ENCODE measurements at regions not wholly inside any gene's neighbourhood (a gene's known extent, or its start where the extent isn't known, plus 50 kb on each side); places are given as distances from the start of the nearest gene placed in this dataset.
"Not testable (repeated sequence)": the region's sequence is repeated elsewhere in the genome, so short reads cannot be mapped to it uniquely, and the experiment has no call there.

GRCh38 chr12:59079002-59079401 lies 158.7 kb upstream of the LRIG3 start:
- DNase-seq = no peak

GRCh38 chr12:59077575-59078426 lies 157.5 kb upstream of the LRIG3 start:
- DNase-seq = no peak

GRCh38 chr12:59077153-59077552 lies 156.8 kb upstream of the LRIG3 start:
- DNase-seq = no peak

GRCh38 chr12:59076622-59077021 lies 156.3 kb upstream of the LRIG3 start:
- DNase-seq = no peak

DNA sequence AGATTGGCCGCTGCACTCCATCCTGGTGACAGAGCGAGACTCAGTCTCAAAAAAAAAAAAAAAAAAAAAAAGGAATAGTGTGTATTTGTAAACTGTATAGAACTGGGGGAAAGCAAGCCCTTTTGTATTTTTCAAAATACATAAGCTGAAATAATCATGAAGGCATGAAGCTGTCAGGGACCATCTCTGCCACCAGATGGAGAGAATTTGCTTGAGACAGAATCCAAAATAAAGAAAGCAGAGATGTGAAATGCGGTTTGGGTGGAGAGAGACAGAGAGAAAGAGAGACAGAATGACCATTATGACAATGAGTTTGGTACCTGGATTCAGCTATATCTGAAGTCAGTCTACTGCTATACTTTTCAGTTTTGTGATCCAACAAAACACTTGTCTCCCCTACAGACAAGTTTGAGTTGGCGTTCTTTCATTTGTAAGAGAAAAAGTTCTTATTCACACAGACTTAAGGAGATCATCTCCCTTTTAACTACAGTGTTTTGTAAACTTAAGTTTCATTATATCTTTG lies 155.7 kb upstream of the LRIG3 start:
- no peak for DNase-seq

DNA sequence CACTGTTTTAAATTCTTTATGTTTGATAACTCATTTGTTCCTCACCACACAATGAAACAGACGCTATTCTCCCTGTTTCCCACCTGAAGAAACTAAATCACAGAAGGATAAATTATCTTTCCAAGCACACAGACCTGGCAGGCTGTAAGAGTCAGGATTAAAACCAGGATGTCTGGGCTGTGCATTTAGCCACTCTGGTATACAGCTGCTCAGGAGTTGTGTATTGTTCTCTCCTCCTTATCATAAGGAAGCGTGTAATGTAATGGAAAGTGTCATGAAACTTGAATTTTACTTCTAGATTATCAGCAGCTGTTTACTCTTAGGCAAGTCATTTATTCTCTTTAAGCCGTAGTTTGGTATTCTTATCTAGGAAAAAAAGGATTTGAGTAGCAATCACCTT lies 154.8 kb upstream of the LRIG3 start:
- no peak for DNase-seq

- no peak for DNase-seq
Observed at GRCh38 chr12:59070322-59070933, 150.1 kb upstream of the LRIG3 start.

DNA sequence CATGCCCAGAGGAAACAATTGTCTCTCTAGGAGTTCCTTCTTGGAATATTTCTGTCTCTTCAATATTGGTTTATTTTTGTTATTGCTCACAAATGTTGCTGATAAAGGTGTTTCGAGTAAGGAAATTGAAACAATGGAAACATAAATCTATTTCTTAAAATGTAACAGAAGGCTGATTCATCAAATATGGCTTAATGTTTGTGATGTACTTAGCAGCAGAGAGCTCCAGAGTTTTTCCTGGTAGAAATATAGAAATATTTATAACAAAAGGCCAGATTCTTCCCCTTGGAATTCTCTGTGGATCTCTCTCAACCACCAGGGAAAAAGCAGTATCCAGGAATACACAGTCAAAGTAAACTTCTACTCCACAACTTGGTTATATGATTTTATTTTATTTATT lies 149.2 kb upstream of the LRIG3 start:
- no peak for DNase-seq

GRCh38 chr12:59068436-59068835 lies 148.1 kb upstream of the LRIG3 start:
- no peak for DNase-seq

- no peak for DNase-seq
Observed at GRCh38 chr12:59067083-59067482, 146.8 kb upstream of the LRIG3 start.

GRCh38 chr12:59066445-59066844 lies 146.1 kb upstream of the LRIG3 start:
- DNase-seq = no peak

DNA sequence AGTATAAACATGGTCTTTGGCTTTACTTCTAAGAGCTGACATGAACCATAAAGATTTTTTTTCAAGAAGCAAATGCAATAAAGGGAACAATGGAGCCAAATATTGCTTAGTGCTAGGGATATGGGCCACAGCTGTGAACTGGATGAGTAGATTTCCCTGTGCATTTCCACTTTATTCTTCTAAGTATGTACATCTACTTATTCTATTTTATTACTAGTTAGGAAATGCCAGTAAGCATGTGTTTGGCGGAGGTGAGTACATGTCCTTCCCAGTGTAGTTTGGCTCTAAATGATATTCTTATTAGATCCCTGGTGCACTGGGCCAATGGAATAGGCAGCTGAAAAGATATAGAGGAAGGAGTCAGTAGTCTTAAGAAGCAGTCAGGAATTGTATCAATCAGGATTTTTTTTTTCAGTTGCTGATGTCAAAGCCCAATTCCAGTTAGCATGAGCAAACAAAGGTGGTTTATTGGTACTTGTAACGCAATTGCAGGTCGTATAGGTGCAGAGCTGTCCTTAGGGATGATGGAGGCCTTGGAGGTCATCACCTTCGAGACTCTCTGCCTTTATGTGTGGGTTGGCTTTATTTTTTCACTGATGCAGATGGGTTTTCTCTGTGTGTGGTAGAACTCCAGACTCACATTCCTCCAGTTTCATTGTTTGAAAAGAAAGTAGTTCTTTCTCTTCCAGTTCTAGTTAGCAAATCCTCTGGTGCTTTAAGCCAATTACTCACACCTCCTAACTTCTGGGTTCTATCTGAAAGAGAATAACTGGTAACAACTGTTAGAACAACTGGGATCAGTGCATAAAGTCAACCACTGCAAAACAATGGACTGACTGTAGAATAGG lies 139.0 kb upstream of the LRIG3 start:
- no peak for DNase-seq

DNA sequence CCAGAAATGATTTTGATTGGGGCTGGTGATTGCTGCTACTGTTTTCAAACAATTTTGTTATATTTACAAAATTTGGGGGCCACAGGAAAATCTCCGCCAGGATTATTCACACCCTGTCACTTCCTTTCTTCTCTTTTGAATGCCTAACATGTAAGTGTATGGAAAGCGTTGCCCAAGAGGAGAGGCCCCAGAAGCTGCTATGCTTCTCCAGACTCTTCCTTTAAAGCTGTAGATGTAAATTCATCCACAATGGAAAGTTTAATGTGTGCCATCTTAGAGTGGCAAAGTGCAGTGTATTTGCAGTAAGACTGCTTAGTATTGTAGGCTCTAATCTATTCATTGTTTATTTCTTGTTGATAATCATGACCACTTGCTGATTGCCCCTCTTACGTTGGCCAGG lies 136.7 kb upstream of the LRIG3 start:
- no peak for DNase-seq

DNA sequence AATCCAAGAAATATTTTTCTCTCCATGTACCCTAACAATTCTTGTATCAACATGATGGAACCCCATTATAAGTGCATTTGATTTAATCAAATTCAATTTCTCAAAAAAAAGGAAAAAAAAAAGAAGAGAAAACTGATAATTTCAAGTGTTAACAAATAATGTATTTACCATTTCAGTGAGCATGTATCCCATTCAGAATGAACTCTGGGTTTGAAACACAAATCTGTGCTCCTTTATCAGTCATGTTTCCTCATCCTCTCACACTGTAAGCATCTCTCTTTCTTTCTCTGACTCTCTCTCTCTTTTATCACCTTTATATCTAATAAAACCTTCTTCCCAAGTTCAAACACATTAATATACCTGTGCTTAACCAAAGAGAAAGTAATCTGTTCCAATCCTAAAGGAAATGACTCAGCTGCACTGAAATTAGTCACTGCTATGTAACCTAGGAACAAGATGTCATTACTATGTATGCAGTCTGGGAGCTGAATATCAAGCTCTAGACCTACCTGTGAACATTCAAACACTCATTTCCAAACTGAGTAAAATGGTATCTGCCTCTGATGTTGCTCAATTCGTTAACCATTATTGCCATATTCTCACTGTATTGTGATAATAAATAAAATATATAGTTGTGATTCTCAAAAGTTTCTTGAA lies 135.0 kb upstream of the LRIG3 start:
- DNase-seq = no peak

DNA sequence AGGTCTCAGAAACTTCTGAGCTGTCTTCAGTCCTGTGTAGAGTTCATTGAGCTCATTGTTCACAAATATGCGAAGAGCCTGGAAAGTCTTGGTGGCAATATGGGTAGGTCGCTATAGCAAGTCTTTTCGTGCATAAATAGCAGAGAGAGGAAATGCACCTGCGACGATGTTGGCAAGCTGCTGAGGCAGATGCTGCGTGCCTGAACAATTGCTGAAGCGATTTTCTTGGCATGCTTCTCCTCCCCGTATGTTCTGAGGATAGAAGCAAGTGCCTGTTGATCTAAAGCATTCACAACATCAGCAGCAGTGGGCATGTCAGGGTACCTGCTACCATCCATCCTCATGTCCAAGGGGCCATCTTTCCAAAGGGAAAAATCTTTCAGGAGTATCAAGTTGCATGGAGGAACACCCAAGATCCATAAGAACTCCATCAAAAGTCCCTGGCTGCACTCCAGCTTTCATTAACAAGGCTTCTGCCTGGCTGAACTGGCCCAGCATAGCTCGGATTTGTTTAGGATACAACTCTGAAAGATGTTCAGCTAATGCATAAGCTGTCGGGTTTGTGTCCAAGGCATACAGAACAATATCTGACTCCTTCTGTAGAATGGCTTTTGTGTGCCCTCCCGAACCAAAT lies 133.1 kb upstream of the LRIG3 start:
- DNase-seq = not testable (repeated sequence)

DNA sequence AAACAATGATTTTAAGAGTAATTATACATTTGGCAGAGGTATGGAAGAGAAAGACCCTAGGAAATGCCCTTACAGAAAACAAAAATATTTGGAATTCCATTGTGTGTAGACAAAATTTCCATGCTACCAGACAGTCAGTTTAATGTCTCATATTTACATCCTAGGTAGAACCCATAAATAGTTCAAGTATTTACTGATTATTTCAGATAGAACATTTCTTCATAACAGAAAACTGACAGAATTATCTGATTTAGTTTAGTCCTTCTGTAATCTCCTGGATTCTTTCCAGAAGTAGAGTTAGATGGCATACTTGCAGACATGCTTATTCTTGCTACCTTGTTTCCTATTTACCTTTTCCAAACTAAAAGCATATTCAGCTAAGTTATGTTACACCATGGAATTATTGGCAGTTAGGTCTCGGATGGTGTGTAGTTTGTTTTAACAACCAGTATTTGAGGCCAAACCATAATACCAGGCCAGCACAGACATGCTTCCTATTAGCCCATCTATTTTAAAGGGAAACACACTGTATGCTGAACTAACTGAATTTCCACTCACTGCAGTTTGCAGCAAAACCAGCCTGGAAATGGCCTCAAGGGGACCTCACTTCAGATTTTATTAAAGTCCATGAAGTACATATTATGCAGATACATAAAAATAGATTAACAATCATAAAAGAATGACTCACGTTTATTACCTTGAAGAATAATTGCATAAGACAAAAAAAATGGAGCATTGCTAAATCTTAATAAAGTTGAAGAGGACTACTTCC lies 126.6 kb upstream of the LRIG3 start:
- DNase-seq = no peak

DNA sequence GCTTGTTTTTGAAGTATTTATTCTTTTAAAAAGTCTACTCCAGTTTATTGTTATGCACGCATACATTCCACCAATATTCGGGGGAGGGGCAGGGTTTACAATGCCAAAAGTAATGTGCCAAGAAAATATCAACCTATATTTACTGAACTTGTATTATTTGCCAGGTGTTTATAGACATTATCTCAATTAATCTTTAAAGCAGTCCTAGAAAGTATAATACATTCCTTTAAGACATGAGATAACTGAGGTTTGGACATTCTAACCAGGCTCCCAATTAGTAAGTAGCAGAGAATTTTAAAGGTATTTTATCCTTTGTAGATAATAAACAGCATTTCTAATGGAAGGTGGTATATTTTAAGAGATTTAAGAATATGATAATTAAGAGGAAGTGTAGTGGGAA lies 124.5 kb upstream of the LRIG3 start:
- no peak for DNase-seq

GRCh38 chr12:59041241-59042121 lies 121.2 kb upstream of the LRIG3 start:
- no peak for DNase-seq

- DNase-seq = no peak
Observed at GRCh38 chr12:59040656-59041055, 120.4 kb upstream of the LRIG3 start.

- no peak for DNase-seq
Observed at GRCh38 chr12:59040043-59040442, 119.7 kb upstream of the LRIG3 start.

- DNase-seq = no peak
Observed at GRCh38 chr12:59039005-59039404, 118.7 kb upstream of the LRIG3 start.

Data from midbrain (tissue), 1 donor.